Neural progenitor cell (in vitro differentiated cells): ENCODE measurements at regions not wholly inside any gene's neighbourhood (a gene's known extent, or its start where the extent isn't known, plus 50 kb on each side); places are given as distances from the start of the nearest gene placed in this dataset.

Source experiments
- DNase-seq: peaks from one replicate; pipeline ENCODE4 v3.0.0-alpha.2; 2016; ENCODE audit warnings: low spot score
- H2AFZ ChIP-seq: fragments of 200-600 bp; sonication (generic); replicated peaks from 2 replicates; pipeline ENCODE4 v1.6.1; 2016; ENCODE audit warnings: antibody characterized with exemption
- H3F3A ChIP-seq: fragments of 200-600 bp; sonication (generic); 2 replicates; pipeline ENCODE4 v1.6.1; 2016; ENCODE audit warnings: antibody characterized with exemption, low read depth
- H3K27ac ChIP-seq: fragments of 200-600 bp; sonication (generic); 2 replicates; pipeline ENCODE4 v1.5.1; 2016; ENCODE audit warnings: mild to moderate bottlenecking
- H3K27me3 ChIP-seq: fragments of 200-600 bp; sonication (generic); 2 replicates; pipeline ENCODE4 v1.6.1; 2016; ENCODE audit warnings: mild to moderate bottlenecking, moderate library complexity
- H3K36me3 ChIP-seq: fragments of 200-600 bp; sonication (generic); 2 replicates; pipeline ENCODE4 v1.5.1; 2016
- H3K4me1 ChIP-seq: fragments of 200-600 bp; sonication (generic); 2 replicates; pipeline ENCODE4 v1.6.1; 2016; ENCODE audit warnings: mixed run types
- H3K4me2 ChIP-seq: fragments of 200-600 bp; sonication (generic); 2 replicates; pipeline ENCODE4 v1.6.1; 2016
- H3K4me3 ChIP-seq: fragments of 200-600 bp; sonication (generic); 2 replicates; pipeline ENCODE4 v1.5.1; 2016
- H3K79me2 ChIP-seq: fragments of 200-600 bp; sonication (generic); 2 replicates; pipeline ENCODE4 v1.6.1; 2016; ENCODE audit warnings: low read depth
- H3K9ac ChIP-seq: fragments of 200-600 bp; sonication (generic); 2 replicates; pipeline ENCODE4 v1.6.1; 2016
- H3K9me3 ChIP-seq: fragments of 200-600 bp; sonication (generic); 2 replicates; pipeline ENCODE4 v1.5.1; 2016; ENCODE audit warnings: low read depth
- H4K20me1 ChIP-seq: fragments of 200-600 bp; sonication (generic); 2 replicates; pipeline ENCODE4 v1.6.1; 2016; ENCODE audit warnings: low read depth
- H3K27ac Mint-ChIP-seq: 3 replicates; pipeline ENCODE4 v1.8.0; 2021; ENCODE audit warnings: mixed read lengths
- H3K27me3 Mint-ChIP-seq: 2 replicates; pipeline ENCODE4 v1.8.0; 2022; ENCODE audit warnings: low read depth, mild to moderate bottlenecking, inconsistent platforms, moderate library complexity, mixed read lengths; ENCODE audit not compliant: insufficient read depth
- H3K36me3 Mint-ChIP-seq: 3 replicates; pipeline ENCODE4 v1.8.0; 2021; ENCODE audit warnings: mixed read lengths
- H3K4me1 Mint-ChIP-seq: 3 replicates; pipeline ENCODE4 v1.8.0; 2021; ENCODE audit warnings: mixed read lengths
- H3K4me3 Mint-ChIP-seq: 3 replicates; pipeline ENCODE4 v1.8.0; 2021; ENCODE audit warnings: mild to moderate bottlenecking, moderate library complexity, mixed read lengths
- H3K9me3 Mint-ChIP-seq: 3 replicates; pipeline ENCODE4 v1.8.0; 2020; ENCODE audit warnings: mixed read lengths
- EZH2 ChIP-seq: fragments of 200-600 bp; sonication (generic); IDR thresholded peaks from 2 replicates; pipeline ENCODE4 v1.6.1; 2017; ENCODE audit warnings: antibody characterized with exemption, mild to moderate bottlenecking, moderate library complexity
- EZH2phosphoT487 ChIP-seq: fragments of 200-600 bp; sonication (generic); IDR thresholded peaks from 2 replicates; pipeline ENCODE4 v1.6.1; 2017; ENCODE audit warnings: antibody characterized with exemption
- TF ChIP-seq, protein P1 (sequence below): fragments of 200-600 bp; sonication (generic); IDR thresholded peaks from 2 replicates; pipeline ENCODE4 v1.5.1; 2017; ENCODE audit warnings: antibody characterized with exemption, mild to moderate bottlenecking

DNA sequence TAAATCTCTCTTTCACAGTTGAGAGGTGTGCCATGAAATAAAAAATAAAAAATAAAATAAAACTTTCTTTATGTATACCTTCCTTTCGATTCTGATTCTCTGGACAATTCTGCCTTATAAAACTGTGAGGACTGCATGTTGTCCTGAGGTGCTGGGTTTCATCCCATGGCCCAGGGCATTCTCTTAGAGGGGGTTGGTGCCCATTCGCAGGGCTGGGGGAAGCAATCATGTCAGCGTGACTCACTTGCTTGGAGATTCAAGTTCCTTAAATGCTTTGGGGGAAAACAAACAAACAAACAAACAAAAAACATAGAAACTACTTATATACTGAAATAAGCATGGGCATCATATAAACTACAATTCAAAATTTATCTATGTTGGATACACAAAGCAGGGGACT lies 122.0 kb upstream of the ST6GAL2 start:
- no peak overlapping the region for H3K4me3 Mint-ChIP-seq
- Histone ChIP-seq H3K9ac (no peak overlapping the region), H3K27ac (no peak overlapping the region), H3K79me2 (no peaks in the 10 kb centered on the region), H3K4me3 (no peak overlapping the region), H3F3A (no peaks in the 10 kb centered on the region), H3K4me1 (peaks cover 6% of the 10 kb centered on the region), H3K36me3 (no peaks in the 10 kb centered on the region), H3K9me3 (no peaks in the 10 kb centered on the region), H3K4me2 (no peak overlapping the region), H3K27me3 (no peaks in the 10 kb centered on the region), H4K20me1 (no peaks in the 10 kb centered on the region), H2AFZ (no peak overlapping the region)
- no peak for DNase-seq
- no peak for TF ChIP-seq EZH2phosphoT487
- TF ChIP-seq, protein P1, sequence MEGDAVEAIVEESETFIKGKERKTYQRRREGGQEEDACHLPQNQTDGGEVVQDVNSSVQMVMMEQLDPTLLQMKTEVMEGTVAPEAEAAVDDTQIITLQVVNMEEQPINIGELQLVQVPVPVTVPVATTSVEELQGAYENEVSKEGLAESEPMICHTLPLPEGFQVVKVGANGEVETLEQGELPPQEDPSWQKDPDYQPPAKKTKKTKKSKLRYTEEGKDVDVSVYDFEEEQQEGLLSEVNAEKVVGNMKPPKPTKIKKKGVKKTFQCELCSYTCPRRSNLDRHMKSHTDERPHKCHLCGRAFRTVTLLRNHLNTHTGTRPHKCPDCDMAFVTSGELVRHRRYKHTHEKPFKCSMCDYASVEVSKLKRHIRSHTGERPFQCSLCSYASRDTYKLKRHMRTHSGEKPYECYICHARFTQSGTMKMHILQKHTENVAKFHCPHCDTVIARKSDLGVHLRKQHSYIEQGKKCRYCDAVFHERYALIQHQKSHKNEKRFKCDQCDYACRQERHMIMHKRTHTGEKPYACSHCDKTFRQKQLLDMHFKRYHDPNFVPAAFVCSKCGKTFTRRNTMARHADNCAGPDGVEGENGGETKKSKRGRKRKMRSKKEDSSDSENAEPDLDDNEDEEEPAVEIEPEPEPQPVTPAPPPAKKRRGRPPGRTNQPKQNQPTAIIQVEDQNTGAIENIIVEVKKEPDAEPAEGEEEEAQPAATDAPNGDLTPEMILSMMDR = no peak
- no peak for TF ChIP-seq EZH2
- H3K27me3 Mint-ChIP-seq = peaks cover under 1% of the 10 kb centered on the region
- no peak overlapping the region for H3K27ac Mint-ChIP-seq
- no peaks in the 10 kb centered on the region for H3K36me3 Mint-ChIP-seq
- no peaks in the 10 kb centered on the region for H3K9me3 Mint-ChIP-seq
- H3K4me1 Mint-ChIP-seq = peaks cover 7% of the 10 kb centered on the region

DNA sequence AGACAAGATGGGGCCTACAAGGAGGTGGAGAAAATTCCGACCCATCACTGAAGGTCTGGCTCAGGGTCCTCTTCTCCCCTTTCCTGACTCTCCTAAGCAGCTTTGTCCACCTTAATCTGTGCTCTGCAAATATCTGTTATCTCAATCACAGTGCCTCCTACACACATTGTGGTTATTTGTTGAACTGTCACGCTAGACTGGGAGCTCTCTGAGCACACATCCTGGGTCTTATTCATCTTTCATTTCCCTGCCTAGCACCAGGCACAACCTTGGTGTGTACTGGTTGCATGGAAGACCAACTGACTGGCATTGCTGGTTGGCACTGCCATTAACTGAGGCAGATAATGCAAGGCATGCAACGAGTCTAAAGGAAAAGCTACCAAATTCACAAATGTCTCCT lies 122.9 kb upstream of the ST6GAL2 start:
- Histone ChIP-seq H3K4me3 (no peak overlapping the region), H3K27ac (no peak overlapping the region), H3K4me2 (no peak overlapping the region), H3K79me2 (no peaks in the 10 kb centered on the region), H3K27me3 (no peaks in the 10 kb centered on the region), H3K9me3 (no peaks in the 10 kb centered on the region), H3K4me1 (peaks cover 6% of the 10 kb centered on the region), H2AFZ (no peak overlapping the region), H3K9ac (no peak overlapping the region), H4K20me1 (no peaks in the 10 kb centered on the region), H3K36me3 (no peaks in the 10 kb centered on the region), H3F3A (no peaks in the 10 kb centered on the region)
- Mint-ChIP-seq H3K4me3 (no peak overlapping the region), H3K27ac (no peak overlapping the region), H3K4me1 (peaks cover 10% of the 10 kb centered on the region), H3K9me3 (no peaks in the 10 kb centered on the region), H3K27me3 (no peaks in the 10 kb centered on the region), H3K36me3 (no peaks in the 10 kb centered on the region)
- TF ChIP-seq EZH2phosphoT487 = no peak
- TF ChIP-seq, protein P1 = no peak
- TF ChIP-seq EZH2 = no peak
- no peak for DNase-seq

DNA sequence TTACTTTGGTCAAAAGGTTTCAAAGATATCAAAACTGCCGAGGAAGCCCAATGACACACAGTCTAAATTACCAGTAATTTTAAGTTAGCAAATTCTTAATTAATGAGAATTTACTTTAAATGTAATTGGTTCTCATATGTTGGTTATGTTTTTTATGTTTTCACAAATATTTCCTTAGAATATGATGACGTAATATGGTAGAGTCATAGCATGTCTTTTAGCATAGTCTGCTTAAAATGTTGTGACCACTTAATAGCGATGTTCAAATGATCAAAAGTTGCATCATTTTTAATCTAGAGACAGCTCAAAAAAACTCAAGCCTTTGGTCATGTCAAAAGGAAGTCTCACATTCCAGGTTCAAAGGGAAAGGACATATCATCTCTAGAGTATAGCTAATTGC lies 123.3 kb upstream of the ST6GAL2 start:
- H3K79me2 ChIP-seq = no peaks in the 10 kb centered on the region
- no peaks in the 10 kb centered on the region for H3K9me3 ChIP-seq
- H3K4me1 ChIP-seq = peaks cover 3% of the 10 kb centered on the region
- H3K4me3 ChIP-seq = no peak overlapping the region
- no peak overlapping the region for H3K4me2 ChIP-seq
- Mint-ChIP-seq H3K27me3 (no peaks in the 10 kb centered on the region), H3K4me1 (peaks cover 9% of the 10 kb centered on the region), H3K36me3 (no peaks in the 10 kb centered on the region), H3K9me3 (no peaks in the 10 kb centered on the region), H3K4me3 (no peak overlapping the region), H3K27ac (no peak overlapping the region)
- H3K9ac ChIP-seq = no peak overlapping the region
- H3K36me3 ChIP-seq = no peaks in the 10 kb centered on the region
- H3K27me3 ChIP-seq = no peaks in the 10 kb centered on the region
- no peak overlapping the region for H2AFZ ChIP-seq
- H3K27ac ChIP-seq = no peak overlapping the region
- TF ChIP-seq EZH2 (no peak), EZH2phosphoT487 (no peak)
- TF ChIP-seq, protein P1 = no peak
- no peak for DNase-seq
- no peaks in the 10 kb centered on the region for H3F3A ChIP-seq
- no peaks in the 10 kb centered on the region for H4K20me1 ChIP-seq
